CD14-positive monocyte (primary cell): ENCODE measurements at regions not wholly inside any gene's neighbourhood (a gene's known extent, or its start where the extent isn't known, plus 50 kb on each side); places are given as distances from the start of the nearest gene placed in this dataset.

Experiments used
- DNase-seq, 3 donors: peaks; one replicate each; pipeline ENCODE4 v3.0.0-alpha.2; 2011 to 2022
- H2AFZ ChIP-seq: 2 replicates; pipeline ENCODE4 v1.6.0; 2012; ENCODE audit warnings: mild to moderate bottlenecking, low read depth, low read length, inconsistent platforms; ENCODE audit not compliant: insufficient read depth, poor library complexity, severe bottlenecking
- H3K27ac ChIP-seq, 2 donors: 1 replicate in 1 of 2; 2 replicates in 1 of 2; pipeline ENCODE4 v1.5.1; 2012 to 2013; ENCODE audit warnings: low read length in 2 of 2, control low read depth in 1 of 2, inconsistent platforms in 1 of 2, low read depth in 1 of 2, mild to moderate bottlenecking in 1 of 2
- H3K27me3 ChIP-seq, 2 donors: one replicate each; pipeline versions ENCODE4 v1.6.0 to v1.6.1; 2011 to 2013; ENCODE audit warnings: low read length in 2 of 2; ENCODE audit not compliant: control insufficient read depth in 2 of 2, insufficient read depth in 2 of 2
- H3K36me3 ChIP-seq, 2 donors: replicated peaks in 1 of 2; 1 replicate in 1 of 2; 2 replicates in 1 of 2; pipeline versions ENCODE4 v1.5.1 to v1.6.1; 2012 to 2013; ENCODE audit warnings: low read length in 2 of 2, control low read depth in 1 of 2, inconsistent platforms in 1 of 2, mild to moderate bottlenecking in 1 of 2; ENCODE audit not compliant: insufficient read depth in 2 of 2, control insufficient read depth in 1 of 2
- H3K4me1 ChIP-seq, 2 donors: 1 replicate in 1 of 2; 2 replicates in 1 of 2; pipeline versions ENCODE4 v1.5.1 to v1.6.1; 2012 to 2013; ENCODE audit warnings: low read length in 2 of 2, control low read depth in 1 of 2, inconsistent platforms in 1 of 2, mild to moderate bottlenecking in 1 of 2, moderate library complexity in 1 of 2; ENCODE audit not compliant: insufficient read depth in 2 of 2, control insufficient read depth in 1 of 2
- H3K4me2 ChIP-seq: replicated peaks from 2 replicates; pipeline ENCODE3; 2012; ENCODE audit warnings: low read length, moderate library complexity, mild to moderate bottlenecking; ENCODE audit not compliant: poor library complexity, severe bottlenecking; ENCODE audit errors: extremely low read depth
- H3K4me3 ChIP-seq, 3 experiments: fragments of 200-600 bp in 1 of 3; sonication (generic) in 1 of 3; replicated peaks in 1 of 3; 1 replicate in 2 of 3; 2 replicates in 1 of 3; pipeline ENCODE4 v1.5.1; 2011 to 2013; ENCODE audit warnings: low read length in 3 of 3, mild to moderate bottlenecking in 3 of 3, control low read depth in 2 of 3, low read depth in 2 of 3, inconsistent platforms in 1 of 3, moderate library complexity in 1 of 3
- H3K79me2 ChIP-seq: 2 replicates; pipeline ENCODE4 v1.6.0; 2012; ENCODE audit warnings: mild to moderate bottlenecking, control low read depth, inconsistent platforms, low read length, moderate library complexity; ENCODE audit not compliant: insufficient read depth
- H3K9ac ChIP-seq: 2 replicates; pipeline ENCODE4 v1.6.0; 2017; ENCODE audit warnings: low read length, mild to moderate bottlenecking; ENCODE audit not compliant: insufficient read depth, poor library complexity, severe bottlenecking
- H3K9me3 ChIP-seq, 2 donors: replicated peaks in 1 of 2; 1 replicate in 1 of 2; 2 replicates in 1 of 2; pipeline versions ENCODE4 v1.5.1 to v1.6.1; 2012 to 2013; ENCODE audit warnings: low read length in 2 of 2, control low read depth in 1 of 2; ENCODE audit not compliant: control insufficient read depth in 1 of 2, insufficient read depth in 1 of 2
- H4K20me1 ChIP-seq: 2 replicates; pipeline ENCODE4 v1.6.0; 2012; ENCODE audit warnings: mild to moderate bottlenecking, low read length, control low read depth, moderate library complexity; ENCODE audit not compliant: insufficient read depth
- H3K27ac Mint-ChIP-seq, 7 donors: one replicate each; pipeline ENCODE4 v1.8.0; 2020; ENCODE audit warnings: mild to moderate bottlenecking in 7 of 7, mixed read lengths in 7 of 7, moderate library complexity in 6 of 7, inconsistent platforms in 2 of 7
- H3K27me3 Mint-ChIP-seq, 3 donors: one replicate each; pipeline ENCODE4 v1.8.0; 2021 to 2022; ENCODE audit warnings: low read depth in 3 of 3, mild to moderate bottlenecking in 3 of 3, mixed read lengths in 3 of 3, moderate library complexity in 3 of 3, inconsistent platforms in 1 of 3
- H3K36me3 Mint-ChIP-seq, 2 donors: one replicate each; pipeline ENCODE4 v1.8.0; 2020; ENCODE audit warnings: mixed read lengths in 2 of 2, inconsistent platforms in 1 of 2, mild to moderate bottlenecking in 1 of 2
- H3K4me1 Mint-ChIP-seq: one replicate; pipeline ENCODE4 v1.8.0; 2020; ENCODE audit warnings: mild to moderate bottlenecking, mixed read lengths
- H3K4me3 Mint-ChIP-seq, 2 donors: one replicate each; pipeline ENCODE4 v1.8.0; 2020; ENCODE audit warnings: mild to moderate bottlenecking in 2 of 2, mixed read lengths in 2 of 2, moderate library complexity in 1 of 2
- H3K9me3 Mint-ChIP-seq, 7 donors: one replicate each; pipeline ENCODE4 v1.8.0; 2020 to 2022; ENCODE audit warnings: mixed read lengths in 7 of 7, mild to moderate bottlenecking in 6 of 7, moderate library complexity in 6 of 7, inconsistent platforms in 2 of 7
- CTCF ChIP-seq: fragments of 200-600 bp; IDR thresholded peaks from one replicate; pipeline ENCODE4 v1.8.0; 2022; ENCODE audit warnings: antibody characterized with exemption, mild to moderate bottlenecking
- WGBS: methylation state at CpG from one replicate; pipeline ENCODE4 v1.1.5; 2013; ENCODE audit warnings: missing lambda C conversion rate; ENCODE audit not compliant: insufficient coverage; 5-methylcytosine and 5-hydroxymethylcytosine counted together
- intact Hi-C, 2 donors: fragments of 100-400 bp; cut with micrococcal nuclease; formaldehyde crosslinking; loops; one replicate each; pipeline versions ENCODE4 v1.15.0 to v1.15.1; 2023

GRCh38 chr1:184187097-184187496, 135.6 kb downstream of the TSEN15 start:
- H3K4me3 ChIP-seq = no peak overlapping the region
- no peak for TF ChIP-seq CTCF
- H3K27me3 ChIP-seq = no peaks in the 10 kb centered on the region
- no peaks in the 10 kb centered on the region for H3K9me3 ChIP-seq
- peaks cover 0 to 4% (median 0%) of the 10 kb centered on the region in 7 donors for H3K9me3 Mint-ChIP-seq
- no peak overlapping the region for H2AFZ ChIP-seq
- H3K4me1 ChIP-seq = no peaks in the 10 kb centered on the region
- intact Hi-C loops = no loop called here
- peaks cover 0 to 3% (median 0%) of the 10 kb centered on the region in 3 donors for H3K27me3 Mint-ChIP-seq
- H3K4me1 Mint-ChIP-seq = peaks cover 3% of the 10 kb centered on the region
- H3K27ac ChIP-seq = no peak overlapping the region
- H4K20me1 ChIP-seq = no peaks in the 10 kb centered on the region
- H3K79me2 ChIP-seq = no peaks in the 10 kb centered on the region
- no peak overlapping the region for H3K4me2 ChIP-seq
- no peak overlapping the region for H3K9ac ChIP-seq
- no peak for DNase-seq
- H3K36me3 Mint-ChIP-seq = no peaks in the 10 kb centered on the region
- no peaks in the 10 kb centered on the region for H3K36me3 ChIP-seq
- no peak overlapping the region for H3K27ac Mint-ChIP-seq
- WGBS = no CpG with 5 or more reads among the region's 3 CpGs
- H3K4me3 Mint-ChIP-seq = no peak overlapping the region

GRCh38 chr1:184188037-184188436, 136.5 kb downstream of the TSEN15 start:
- Mint-ChIP-seq H3K36me3 (no peaks in the 10 kb centered on the region), H3K27me3 (peaks cover 0 to 3% (median 0%) of the 10 kb centered on the region in 3 donors), H3K27ac (no peak overlapping the region), H3K4me1 (peaks cover 3% of the 10 kb centered on the region), H3K9me3 (peaks cover 0 to 4% (median 0%) of the 10 kb centered on the region in 7 donors), H3K4me3 (no peak overlapping the region)
- TF ChIP-seq CTCF = no peak
- Histone ChIP-seq H3K79me2 (no peaks in the 10 kb centered on the region), H3K9me3 (no peaks in the 10 kb centered on the region), H3K4me3 (no peak overlapping the region), H2AFZ (no peak overlapping the region), H3K36me3 (no peaks in the 10 kb centered on the region), H3K4me2 (no peak overlapping the region), H3K27me3 (no peaks in the 10 kb centered on the region), H3K4me1 (no peaks in the 10 kb centered on the region), H4K20me1 (no peaks in the 10 kb centered on the region), H3K9ac (no peak overlapping the region), H3K27ac (no peak overlapping the region)
- no peak for DNase-seq
- intact Hi-C loops = no loop called here
- WGBS = no CpG with 5 or more reads among the region's 2 CpGs
